ENCODE measurements at regions not wholly inside any gene's neighbourhood (a gene's known extent, or its start where the extent isn't known, plus 50 kb on each side); places are given as distances from the start of the nearest gene placed in this dataset.

GRCh38 chr2:220181165-220181564, 553.7 kb downstream of the SLC4A3 start:
- ChIA-PET POLR2A (no interaction called here), CTCF (ENCODE audit: low intra/inter-chr PET ratio, low total read pairs) (no interaction called here)
- no peak for TF ChIP-seq ZNF773 (CRISPR knock-in tag; IDR thresholded peaks at IDR 0.05; ENCODE audit: borderline replicate concordance)
- no peak for TF ChIP-seq ZHX2 (IDR thresholded peaks at IDR 0.05; ENCODE audit: low read depth)
- TF ChIP-seq ZHX2 (CRISPR knock-in tag; IDR thresholded peaks at IDR 0.05; ENCODE audit: borderline replicate concordance), result no peak
- no peak for TF ChIP-seq ERF (CRISPR knock-in tag; IDR thresholded peaks at IDR 0.05)
- TF ChIP-seq CENPT (CRISPR knock-in tag; IDR thresholded peaks at IDR 0.05; ENCODE audit: low read depth), result no peak
- TF ChIP-seq ZNF34 (CRISPR knock-in tag; IDR thresholded peaks at IDR 0.05; ENCODE audit: borderline replicate concordance), result no peak
- TF ChIP-seq ZNF746 (CRISPR knock-in tag; IDR thresholded peaks at IDR 0.05), result no peak
- TF ChIP-seq MAX (IDR thresholded peaks at IDR 0.05), result no peak
- TF ChIP-seq SMC3 (IDR thresholded peaks at IDR 0.05; ENCODE audit: low read length), result no peak
- TF ChIP-seq SNAPC2 (CRISPR knock-in tag; IDR thresholded peaks at IDR 0.05), result no peak
- TF ChIP-seq ZNF251 (CRISPR knock-in tag; IDR thresholded peaks at IDR 0.05), result no peak
- no peak for TF ChIP-seq ZNF597 (CRISPR knock-in tag; IDR thresholded peaks at IDR 0.05)
- TF ChIP-seq ZNF317 (CRISPR knock-in tag; IDR thresholded peaks at IDR 0.05), result no peak
- no peak for TF ChIP-seq TAF1 (CRISPR knock-in tag; IDR thresholded peaks at IDR 0.05)
- no peak for TF ChIP-seq SMARCE1 (IDR thresholded peaks at IDR 0.05; ENCODE audit: borderline replicate concordance)
- TF ChIP-seq ETS1 (CRISPR knock-in tag; IDR thresholded peaks at IDR 0.05), result no peak
- no peak for TF ChIP-seq ZNF124 (CRISPR knock-in tag; IDR thresholded peaks at IDR 0.05)
- TF ChIP-seq NR1H2 (CRISPR knock-in tag; IDR thresholded peaks at IDR 0.05; ENCODE audit: borderline replicate concordance, low read depth), result no peak
- Histone ChIP-seq H3K4me1 (ENCODE audit: insufficient read depth, low read length) (no peaks in the 10 kb centered on the region), H3K27ac (ENCODE audit: extremely low read length, insufficient read depth, low read length) (no peak overlapping the region), H3K9ac (ENCODE audit: insufficient read depth, low read depth, low read length) (no peak overlapping the region), H4K20me1 (ENCODE audit: insufficient read depth, low read length) (no peaks in the 10 kb centered on the region), H3K4me3 (replicated peaks in 1 of 3; ENCODE audit: insufficient read depth in 1 of 3, low read depth in 2 of 3, low read length in 3 of 3) (no peak overlapping the region), H3K4me2 (ENCODE audit: low read depth, low read length) (no peak overlapping the region), H2AFZ (ENCODE audit: low read length) (no peak overlapping the region), H3K9me3 (ENCODE audit: low read length) (no peaks in the 10 kb centered on the region), H3K36me3 (replicated peaks in 1 of 2; ENCODE audit: control insufficient read depth in 1 of 2, insufficient read depth in 2 of 2, low read length in 2 of 2) (no peaks in the 10 kb centered on the region), H3K79me2 (ENCODE audit: insufficient read depth, low read length) (no peaks in the 10 kb centered on the region), H3K27me3 (ENCODE audit: control insufficient read depth in 1 of 2, insufficient read depth in 2 of 2, low read length in 2 of 2) (no peaks in the 10 kb centered on the region)
- FAIRE-seq (no peak), ATAC-seq (no peak), DNase-seq (ENCODE audit: low spot score) (no peak)
- intact Hi-C loops (cut with micrococcal nuclease; ENCODE audit: unreplicated experiment) (no loop called here), in situ Hi-C loops (cut with HindIII; ENCODE audit: extremely low pct_ligation_motif_present, low pct_unique_long_range_greater_than_20kb) (no loop called here)
- 6% methylated on average over 1 of the region's 1 CpG for WGBS (ENCODE audit: low lambda C conversion rate)
- BruUV-seq (replicated peaks), result no TSS peak
